Heart right ventricle (tissue), 16 donors: ENCODE measurements at regions not wholly inside any gene's neighbourhood (a gene's known extent, or its start where the extent isn't known, plus 50 kb on each side); places are given as distances from the start of the nearest gene placed in this dataset.

Experiments
- ATAC-seq, 8 donors: fragments of 200-7000 bp; cut with Tn5 transposase; one replicate each; pipeline ENCODE4 v1.9.1; 2020; ENCODE audit warnings: mild to moderate bottlenecking in 8 of 8, moderate library complexity in 8 of 8, moderate number of reproducible peaks in 1 of 8
- DNase-seq, 2 donors: peaks; one replicate each; pipeline ENCODE4 v3.0.0-alpha.2; 2020
- H3K27ac ChIP-seq, 10 donors: fragments of 200-600 bp; sonication (generic) in 2 of 10; one replicate each; pipeline versions ENCODE4 v1.5.0 to v1.8.0; 2020 to 2022; ENCODE audit warnings: mild to moderate bottlenecking in 3 of 10
- H3K27me3 ChIP-seq, 7 donors: fragments of 200-600 bp; one replicate each; pipeline ENCODE4 v1.8.0; 2021 to 2022; ENCODE audit warnings: mild to moderate bottlenecking in 2 of 7
- H3K36me3 ChIP-seq, 9 donors: fragments of 200-600 bp; sonication (generic) in 1 of 9; one replicate each; pipeline versions ENCODE4 v1.5.0 to v1.8.0; 2020 to 2022; ENCODE audit warnings: mild to moderate bottlenecking in 2 of 9
- H3K4me1 ChIP-seq, 9 donors: fragments of 200-600 bp; sonication (generic) in 1 of 9; one replicate each; pipeline versions ENCODE4 v1.5.0 to v1.8.0; 2020 to 2022; ENCODE audit warnings: mild to moderate bottlenecking in 4 of 9
- H3K4me3 ChIP-seq, 10 donors: fragments of 200-600 bp; sonication (generic) in 2 of 10; one replicate each; pipeline versions ENCODE4 v1.5.0 to v1.8.0; 2020 to 2022; ENCODE audit warnings: mild to moderate bottlenecking in 7 of 10, moderate library complexity in 2 of 10
- H3K9me3 ChIP-seq, 11 donors: fragments of 200-600 bp in 10 of 11; sonication (generic) in 2 of 11; one replicate each; pipeline versions ENCODE4 v1.5.0 to v1.8.0; 2013 to 2022; ENCODE audit warnings: mild to moderate bottlenecking in 2 of 11, control low read depth in 1 of 11, moderate library complexity in 1 of 11
- CTCF ChIP-seq, 9 donors: fragments of 200-600 bp; sonication (generic) in 2 of 9; IDR thresholded peaks; one replicate each; pipeline versions ENCODE4 v1.5.0 to v1.8.0; 2021 to 2022; ENCODE audit warnings: antibody characterized with exemption in 9 of 9, mild to moderate bottlenecking in 5 of 9, moderate library complexity in 1 of 9
- WGBS, 2 donors: extraction: QIAGEN DNeasy Blood & Tissue Kit; methylation state at CpG; one replicate each; pipeline ENCODE4 v1.1.7; 2013; ENCODE audit warnings: inconsistent platforms in 1 of 2; 5-methylcytosine and 5-hydroxymethylcytosine counted together
- intact Hi-C, 10 donors: fragments of 100-400 bp; cut with DNase I; formaldehyde crosslinking; loops; one replicate each; pipeline versions ENCODE4 v1.11.1 to v1.14.2; 2022
- donor health status: Arrhythmogenic right ventricular cardiomyopathy.
- donor health status: ischemic (EF 13 %, LVEDD 7.1; RV severe dilation, severe dysfunction).
- donor health status: healthy with polysubstance abuse.
- donor health status: DM: no; HTN: yes; CAD: no.
- donor health status: DM: no; HTN: no; CAD: no.
- donor health status: ischemic (EF 25% LVEDD 6.9; RV normal size, moderate dysfunction).
- donor health status: ischemic (EF 25% LVEDD 5.7; RV mildly dilated, moderate dysfunction).
- donor health status: healthy.
- donor health status: DM: yes; HTN: yes; CAD: no.
- donor health status: Ischemic cardiomyopathy.
- donor health status: ischemic (EF 35%, LVEDD 5.7; RV mildly dilated, moderate dysfunction).
- donor health status: nonischemic (EF 11% LVEDD 7.7; RV severe dilation, severe dysfunction).
- donor health status: DM: yes; HTN: yes; CAD: no.
- donor health status: PGD.
- donor health status: ischemic (EF 29% LVEDD 5.4; RV normal size, mild dysfunction).
- donor health status: nonischemic (EF 23%, LVEDD 6.1; RV moderate dilation, normal function).

DNA sequence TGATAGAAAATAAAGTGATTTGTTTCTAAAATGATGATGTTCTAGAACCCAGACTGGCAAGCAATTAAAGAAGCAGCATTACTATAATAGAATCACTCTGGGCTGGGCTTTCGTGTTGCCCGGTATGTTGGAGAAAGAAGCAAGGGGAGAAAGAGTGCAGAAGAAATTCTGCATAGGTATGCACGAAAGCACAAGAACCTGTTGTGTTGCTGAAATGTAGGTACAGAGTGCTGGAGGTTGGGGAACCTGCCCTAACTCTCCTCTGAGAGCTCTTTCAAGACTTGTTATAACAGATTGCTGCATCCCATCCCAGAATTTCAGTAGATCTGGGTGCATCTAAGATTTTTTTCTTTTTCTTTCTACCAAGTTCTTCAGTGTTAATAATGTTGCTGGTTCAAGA lies 95.7 kb upstream of the DACH1 start:
- ATAC-seq, result no peak
- Histone ChIP-seq H3K4me3 (no peak overlapping the region), H3K36me3 (no peaks in the 10 kb centered on the region), H3K9me3 (no peaks in the 10 kb centered on the region), H3K4me1 (no peaks in the 10 kb centered on the region), H3K27ac (no peak overlapping the region), H3K27me3 (no peaks in the 10 kb centered on the region)
- WGBS, 2 donors, result 85 to 88% methylated on average over 3 of the region's 3 CpGs
- DNase-seq, result no peak
- intact Hi-C loops, result no loop called here
- no peak for TF ChIP-seq CTCF (IDR thresholded peaks at IDR 0.05)

GRCh38 chr13:71962126-71962525 lies 95.1 kb upstream of the DACH1 start:
- DNase-seq (no peak), ATAC-seq (no peak)
- no peaks in the 10 kb centered on the region for H3K36me3 ChIP-seq
- TF ChIP-seq CTCF (IDR thresholded peaks at IDR 0.05), result no peak
- H3K9me3 ChIP-seq, result no peaks in the 10 kb centered on the region
- intact Hi-C loops, result no loop called here
- no peak overlapping the region for H3K4me3 ChIP-seq
- no peaks in the 10 kb centered on the region for H3K27me3 ChIP-seq
- H3K27ac ChIP-seq, result no peak overlapping the region
- WGBS, 2 donors, result 84 to 95% methylated on average over 2 of the region's 2 CpGs
- no peaks in the 10 kb centered on the region for H3K4me1 ChIP-seq

GRCh38 chr13:71949441-71949840 lies 82.4 kb upstream of the DACH1 start:
- Histone ChIP-seq H3K27ac (no peak overlapping the region), H3K9me3 (peaks cover 0 to 10% (median 0%) of the 10 kb centered on the region in 11 donors)

GRCh38 chr13:71939186-71939585 lies 72.2 kb upstream of the DACH1 start:
- 77 to 79% methylated on average over 4 of the region's 4 CpGs for WGBS, 2 donors
- H3K4me3 ChIP-seq, result no peak overlapping the region
- intact Hi-C loops, result no loop called here
- H3K4me1 ChIP-seq, result no peaks in the 10 kb centered on the region
- ATAC-seq (no peak), DNase-seq (no peak)
- no peaks in the 10 kb centered on the region for H3K9me3 ChIP-seq
- H3K27ac ChIP-seq, result no peak overlapping the region
- TF ChIP-seq CTCF (IDR thresholded peaks at IDR 0.05), result no peak
- no peaks in the 10 kb centered on the region for H3K27me3 ChIP-seq
- H3K36me3 ChIP-seq, result no peaks in the 10 kb centered on the region

More at GRCh38 chr13:71949441-71949840, 82.4 kb upstream of the DACH1 start:
- no peaks in the 10 kb centered on the region for H3K4me1 ChIP-seq
- no peaks in the 10 kb centered on the region for H3K27me3 ChIP-seq
- TF ChIP-seq CTCF (IDR thresholded peaks at IDR 0.05), result no peak
- no peak overlapping the region for H3K4me3 ChIP-seq
- no peak for ATAC-seq
- no peak for DNase-seq
- no peaks in the 10 kb centered on the region for H3K36me3 ChIP-seq
- 80 to 83% methylated on average over 2 of the region's 2 CpGs for WGBS, 2 donors
- intact Hi-C loops, result no loop called here
